IPS-15b (cell line): ENCODE measurements at regions not wholly inside any gene's neighbourhood (a gene's known extent, or its start where the extent isn't known, plus 50 kb on each side); places are given as distances from the start of the nearest gene placed in this dataset.

ENCODE experiments used
- H3K27me3 ChIP-seq: one replicate; pipeline ENCODE4 v1.6.1; 2013; ENCODE audit warnings: low read length; ENCODE audit not compliant: control insufficient read depth, insufficient read depth
- H3K36me3 ChIP-seq: one replicate; pipeline ENCODE4 v1.6.1; 2013; ENCODE audit warnings: low read length; ENCODE audit not compliant: control insufficient read depth, insufficient read depth
- H3K4me1 ChIP-seq: one replicate; pipeline ENCODE4 v1.6.1; 2013; ENCODE audit warnings: mild to moderate bottlenecking, low read length; ENCODE audit not compliant: control insufficient read depth, insufficient read depth
- H3K4me3 ChIP-seq: one replicate; pipeline ENCODE4 v1.5.1; 2013; ENCODE audit warnings: low read depth, low read length
- H3K9ac ChIP-seq: one replicate; pipeline ENCODE4 v1.6.1; 2013; ENCODE audit warnings: low read depth, mild to moderate bottlenecking, low read length
- H3K9me3 ChIP-seq: one replicate; pipeline ENCODE4 v1.6.1; 2013; ENCODE audit warnings: mild to moderate bottlenecking, low read length; ENCODE audit not compliant: control insufficient read depth, insufficient read depth

DNA sequence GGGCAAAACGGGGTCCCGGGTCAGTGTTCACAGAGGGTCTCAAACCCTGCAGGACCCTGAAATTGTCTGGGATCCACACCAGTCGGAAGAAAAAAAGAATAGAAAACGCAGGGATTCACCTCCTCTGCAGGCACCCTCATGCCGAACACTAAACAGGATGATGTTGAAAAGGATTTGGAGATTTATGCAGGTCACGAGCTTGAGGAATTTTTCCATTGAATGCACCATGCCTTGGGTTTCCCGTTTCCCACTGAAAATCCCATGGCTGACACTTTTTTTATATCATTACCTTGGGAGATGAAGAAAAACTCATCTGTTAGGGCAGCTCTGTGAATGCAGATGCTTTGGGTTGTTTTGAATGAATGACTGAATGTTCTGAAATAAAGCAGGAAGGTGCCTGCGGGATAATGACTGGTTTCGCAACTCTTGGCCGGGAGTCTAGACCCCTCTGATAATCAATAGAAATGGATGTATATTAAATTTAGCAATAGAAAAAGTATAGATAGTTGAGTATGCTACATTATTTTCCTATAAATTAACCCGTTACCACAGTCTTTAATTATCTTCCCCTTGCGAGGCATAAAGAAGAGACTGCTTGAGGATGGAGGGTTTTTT, 147.5 kb upstream of the AFDN start:
- peaks cover 15% of the 10 kb centered on the region for H3K4me1 ChIP-seq
- peaks cover 19% of the 10 kb centered on the region for H3K27me3 ChIP-seq
- H3K9ac ChIP-seq, result no peak overlapping the region

DNA sequence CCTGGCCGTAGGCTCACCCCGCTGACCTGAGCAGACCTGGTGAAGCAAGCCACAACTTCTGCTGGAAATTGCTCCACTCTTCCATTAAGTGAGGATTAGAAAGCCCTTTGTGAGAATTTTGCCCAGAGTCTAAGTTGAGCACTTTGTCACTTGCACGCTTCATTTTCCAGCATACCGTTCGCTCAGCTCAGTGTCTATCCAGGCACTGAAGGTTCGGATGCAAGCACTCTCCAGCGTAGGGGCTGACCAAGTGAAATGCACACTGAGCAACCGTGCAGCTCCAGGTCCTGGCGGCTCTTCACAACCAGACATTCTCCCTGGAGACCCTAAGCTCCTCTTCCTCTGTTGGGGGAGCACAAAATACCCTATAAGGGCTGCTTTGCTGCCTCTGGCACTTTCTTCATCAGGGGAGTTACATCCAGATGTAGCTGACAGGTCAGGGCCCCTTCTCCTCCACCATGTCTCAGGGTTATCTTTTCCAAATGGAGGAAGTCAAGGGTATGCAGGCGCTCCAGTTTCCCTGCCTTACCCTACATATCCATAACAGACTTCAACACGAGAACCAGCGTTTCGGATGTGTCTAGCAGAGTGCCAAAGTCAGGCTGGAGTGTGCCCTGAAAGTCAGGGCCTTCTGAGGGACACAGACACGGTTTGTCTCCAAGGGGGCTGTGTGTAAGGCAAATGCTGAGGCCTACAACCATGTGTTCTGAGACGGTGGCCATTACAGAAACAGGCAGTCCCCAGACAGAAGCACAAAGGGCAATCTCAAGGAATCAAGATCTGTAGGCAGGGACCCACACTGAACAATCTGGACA, 146.7 kb upstream of the AFDN start:
- Histone ChIP-seq H3K4me3 (no peak overlapping the region), H3K4me1 (peaks cover 15% of the 10 kb centered on the region), H3K9ac (no peak overlapping the region), H3K9me3 (no peaks in the 10 kb centered on the region), H3K36me3 (no peaks in the 10 kb centered on the region), H3K27me3 (peaks cover 19% of the 10 kb centered on the region)

More for the DNA sequence above, 147.5 kb upstream of the AFDN start:
- peak overlapping the region; percentile 66 for H3K4me3 ChIP-seq
- H3K36me3 ChIP-seq, result no peaks in the 10 kb centered on the region
- no peaks in the 10 kb centered on the region for H3K9me3 ChIP-seq

- no peaks in the 10 kb centered on the region for H3K9me3 ChIP-seq
- H3K4me3 ChIP-seq, result no peak overlapping the region
- peaks cover 15% of the 10 kb centered on the region for H3K4me1 ChIP-seq
- peaks cover 19% of the 10 kb centered on the region for H3K27me3 ChIP-seq
- no peaks in the 10 kb centered on the region for H3K36me3 ChIP-seq
- no peak overlapping the region for H3K9ac ChIP-seq
Measured at GRCh38 chr6:167680605-167681149, 146.0 kb upstream of the AFDN start.

DNA sequence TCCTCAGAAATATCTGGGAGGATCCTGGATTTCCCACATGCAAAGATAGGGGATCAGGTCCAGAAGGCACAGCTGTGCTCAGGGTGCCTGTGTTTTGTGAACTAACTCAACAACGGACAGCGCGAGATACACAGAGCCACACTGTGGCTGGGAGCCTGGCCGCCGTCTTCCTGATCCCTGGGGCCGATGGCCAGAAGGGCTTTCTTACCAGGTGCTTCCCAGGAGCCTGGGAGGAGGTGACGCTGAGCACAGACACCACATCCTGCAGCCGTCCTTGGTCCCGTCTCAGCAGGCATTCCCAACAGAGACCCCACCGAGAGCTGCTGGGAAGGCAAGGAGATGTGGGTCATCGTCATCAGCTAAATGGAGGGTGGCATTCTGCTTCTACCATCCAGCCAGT, 144.6 kb upstream of the AFDN start:
- Histone ChIP-seq H3K36me3 (no peaks in the 10 kb centered on the region), H3K4me1 (peaks cover 13% of the 10 kb centered on the region), H3K27me3 (peaks cover 19% of the 10 kb centered on the region), H3K9ac (no peak overlapping the region), H3K4me3 (no peak overlapping the region), H3K9me3 (no peaks in the 10 kb centered on the region)

GRCh38 chr6:167682546-167683027, 144.1 kb upstream of the AFDN start:
- Histone ChIP-seq H3K4me1 (peaks cover 9% of the 10 kb centered on the region), H3K36me3 (no peaks in the 10 kb centered on the region), H3K9ac (no peak overlapping the region), H3K9me3 (no peaks in the 10 kb centered on the region), H3K27me3 (peaks cover 18% of the 10 kb centered on the region), H3K4me3 (no peak overlapping the region)

- no peaks in the 10 kb centered on the region for H3K36me3 ChIP-seq
- H3K27me3 ChIP-seq, result peaks cover 15% of the 10 kb centered on the region
- no peak overlapping the region for H3K4me3 ChIP-seq
- no peak overlapping the region for H3K9ac ChIP-seq
- peaks cover 5% of the 10 kb centered on the region for H3K4me1 ChIP-seq
- H3K9me3 ChIP-seq, result no peaks in the 10 kb centered on the region
Measured at GRCh38 chr6:167683028-167683862, 143.5 kb upstream of the AFDN start.

DNA sequence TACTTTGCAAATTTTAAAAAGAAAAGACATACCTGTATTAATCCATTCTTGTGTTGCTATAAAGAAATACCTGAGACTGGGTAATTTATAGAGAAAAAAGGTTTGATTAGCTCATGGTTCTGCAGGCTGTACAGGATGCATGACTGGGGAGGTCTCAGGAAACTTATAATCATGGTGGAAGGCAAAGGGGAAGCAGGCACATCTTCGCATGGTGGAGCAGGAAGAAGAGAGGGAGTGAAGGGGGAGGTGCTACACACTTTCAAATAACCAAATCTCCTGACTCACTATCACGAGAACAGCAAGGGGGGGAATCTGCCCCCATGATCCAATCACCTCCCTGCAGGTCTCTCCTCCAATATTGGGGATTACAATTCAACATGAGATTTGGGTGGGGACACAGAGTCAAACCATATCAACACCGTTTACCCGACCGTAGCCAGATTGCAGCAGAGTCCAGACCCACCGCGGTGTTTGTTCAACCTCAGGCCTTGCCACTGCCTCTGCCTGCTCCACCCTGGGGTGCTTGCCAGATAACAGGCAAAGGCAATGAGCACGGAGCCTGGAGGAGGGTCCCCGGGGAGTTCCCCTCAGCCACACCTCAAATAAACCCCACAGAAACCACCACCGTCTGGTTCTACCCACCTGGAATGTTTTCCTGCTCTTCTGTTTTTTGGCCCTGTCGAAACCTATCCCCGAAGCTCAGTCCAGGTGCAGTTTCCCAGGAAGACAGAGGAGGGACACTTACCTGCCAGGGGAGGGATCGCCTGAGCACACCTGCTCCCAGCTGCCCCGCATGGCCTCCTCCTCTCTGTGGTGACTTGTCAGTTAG, 142.2 kb upstream of the AFDN start:
- Histone ChIP-seq H3K4me3 (no peak overlapping the region), H3K27me3 (peaks cover 12% of the 10 kb centered on the region), H3K36me3 (no peaks in the 10 kb centered on the region), H3K9me3 (no peaks in the 10 kb centered on the region), H3K4me1 (peaks cover 1% of the 10 kb centered on the region), H3K9ac (no peak overlapping the region)

DNA sequence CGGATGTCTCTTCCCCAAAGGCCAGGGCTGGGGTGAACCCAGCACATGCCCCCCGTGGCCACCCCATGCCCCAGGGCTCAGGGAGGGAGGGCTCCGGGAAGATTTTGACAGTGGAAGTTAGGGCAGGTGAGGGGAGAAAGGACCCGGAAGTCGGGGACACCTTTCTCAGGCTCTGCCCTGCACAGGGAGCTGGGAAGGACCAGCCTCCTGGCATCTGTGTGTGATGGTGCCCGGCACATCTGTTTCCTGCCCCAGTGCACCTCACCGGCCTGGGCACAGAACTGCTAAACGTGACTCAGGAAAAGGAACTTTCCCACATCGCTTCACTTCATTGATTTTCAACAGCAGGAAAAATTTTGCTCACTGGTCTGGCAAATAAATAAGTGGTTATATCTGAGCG, 141.1 kb upstream of the AFDN start:
- peaks cover under 1% of the 10 kb centered on the region for H3K27me3 ChIP-seq
- no peak overlapping the region for H3K4me3 ChIP-seq
- no peaks in the 10 kb centered on the region for H3K4me1 ChIP-seq
- no peaks in the 10 kb centered on the region for H3K9me3 ChIP-seq
- H3K36me3 ChIP-seq, result no peaks in the 10 kb centered on the region
- no peak overlapping the region for H3K9ac ChIP-seq

- Histone ChIP-seq H3K36me3 (no peaks in the 10 kb centered on the region), H3K27me3 (no peaks in the 10 kb centered on the region), H3K4me1 (no peaks in the 10 kb centered on the region), H3K4me3 (no peak overlapping the region), H3K9ac (no peak overlapping the region), H3K9me3 (no peaks in the 10 kb centered on the region)
Measured at GRCh38 chr6:167686204-167686893, 140.4 kb upstream of the AFDN start.

DNA sequence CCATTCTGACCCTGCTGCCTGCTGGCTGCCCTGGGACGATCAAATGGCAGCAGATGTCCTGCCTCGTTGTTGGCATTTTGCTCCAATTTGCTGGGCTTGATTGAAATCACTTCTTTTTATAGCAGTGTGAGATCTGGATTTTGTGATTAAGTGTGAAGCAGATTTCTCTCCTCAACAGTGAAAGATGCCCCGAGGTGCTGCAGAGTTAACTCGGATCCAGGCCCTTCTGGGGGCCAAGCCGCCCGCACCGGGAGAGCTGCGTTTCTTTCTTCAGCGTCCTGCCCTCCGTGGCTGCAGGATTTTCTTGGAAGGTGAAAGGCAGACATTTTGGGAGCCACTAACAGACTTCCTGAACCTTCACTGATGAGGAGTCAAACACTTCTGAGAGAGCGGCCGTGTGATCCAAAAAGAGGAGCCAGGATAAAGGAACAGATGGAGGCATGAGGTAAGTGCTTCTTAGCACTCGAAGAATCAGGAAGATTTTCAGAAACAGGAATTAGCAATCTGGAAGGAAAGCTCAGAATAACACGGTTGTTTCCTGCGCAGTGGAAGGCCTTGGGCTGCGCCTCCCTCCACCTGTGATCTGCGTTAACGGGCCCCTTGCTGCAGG, 139.5 kb upstream of the AFDN start:
- Histone ChIP-seq H3K4me3 (no peak overlapping the region), H3K36me3 (no peaks in the 10 kb centered on the region), H3K4me1 (no peaks in the 10 kb centered on the region), H3K27me3 (no peaks in the 10 kb centered on the region), H3K9ac (no peak overlapping the region), H3K9me3 (no peaks in the 10 kb centered on the region)
